HCT116 (cell line): ENCODE measurements at regions not wholly inside any gene's neighbourhood (a gene's known extent, or its start where the extent isn't known, plus 50 kb on each side); places are given as distances from the start of the nearest gene placed in this dataset.

Source experiments
- ATAC-seq: fragments of 200-7000 bp; cut with Tn5 transposase; 2 replicates; pipeline ENCODE4 v1.9.1; 2020; ENCODE audit warnings: mild to moderate bottlenecking, moderate library complexity
- BruUV-seq: library from RNA; stranded (reverse); fragments of 400-500 nt; replicated peaks from 2 replicates; lab custom pipeline; 2021; lab: Mats Ljungman, UMichigan
- CTCF ChIA-PET: fragments of 300-600 bp; sonication (Branson Sonifier 250); formaldehyde crosslinking; loops from one replicate; lab custom pipeline; 2021; ENCODE audit warnings: antibody characterized with exemption; lab: Charles Lee
- POLR2A ChIA-PET: fragments of 300-600, 350-600 bp; sonication (Branson Sonifier 250); formaldehyde crosslinking; loops from one replicate; lab custom pipeline; 2021; ENCODE audit warnings: antibody characterized with exemption; lab: Charles Lee
- RAD21 ChIA-PET, 2 experiments: fragments of 300-600 bp; sonication (Branson Sonifier 250); formaldehyde crosslinking; loops; one replicate each; lab custom pipeline; 2023; ENCODE audit warnings: low total read pairs in 2 of 2; ENCODE audit not compliant: uncharacterized antibody in 2 of 2, unreplicated experiment in 2 of 2, low non-redundant PET in 1 of 2; lab: Charles Lee
- DNase-seq: peaks from one replicate; pipeline ENCODE4 v3.0.0-alpha.2; 2010; ENCODE audit warnings: low read depth, low spot score
- H2AFZ ChIP-seq: fragments of 200-600 bp; shearing (Covaris generic), sonication (generic); 2 replicates; pipeline ENCODE4 v1.6.1; 2017; ENCODE audit warnings: low read depth, mixed run types, mixed read lengths, antibody characterized with exemption, low read length; ENCODE audit not compliant: poor library complexity, severe bottlenecking
- H3K27ac ChIP-seq: 2 replicates; pipeline ENCODE4 v1.5.1; 2012; ENCODE audit warnings: low read depth, low read length
- H3K27me3 ChIP-seq: fragments of 200-600 bp; sonication (generic); 2 replicates; pipeline ENCODE4 v1.6.1; 2016; ENCODE audit warnings: mixed run types, low read length, mixed read lengths; ENCODE audit not compliant: insufficient read depth
- H3K36me3 ChIP-seq, 2 experiments: fragments of 200-500 bp in 1 of 2; fragments of 200-600 bp in 1 of 2; sonication (Bioruptor generic) in 1 of 2; sonication (generic) in 1 of 2; 2 replicates each; pipeline versions ENCODE4 v1.5.1 to v1.6.1; 2014 to 2016; ENCODE audit warnings: low read length in 2 of 2, inconsistent platforms in 1 of 2, mixed read lengths in 1 of 2, mixed run types in 1 of 2; ENCODE audit not compliant: insufficient read depth in 2 of 2, control insufficient read depth in 1 of 2
- H3K4me1 ChIP-seq, 2 experiments: fragments of 200-600 bp in 1 of 2; sonication (generic) in 1 of 2; 2 replicates each; pipeline versions ENCODE4 v1.5.1 to v1.6.1; 2012 to 2017; ENCODE audit warnings: low read length in 2 of 2, inconsistent platforms in 1 of 2, mild to moderate bottlenecking in 1 of 2, mixed read lengths in 1 of 2, mixed run types in 1 of 2, moderate library complexity in 1 of 2; ENCODE audit not compliant: insufficient read depth in 2 of 2, control insufficient read depth in 1 of 2
- H3K4me2 ChIP-seq: fragments of 200-600 bp; sonication (generic); 2 replicates; pipeline ENCODE4 v1.6.1; 2017; ENCODE audit warnings: mixed run types, low read length, mixed read lengths
- H3K4me3 ChIP-seq, 2 experiments: fragments of 200-600 bp in 1 of 2; sonication (generic) in 1 of 2; replicated peaks in 1 of 2; 2 replicates each; pipeline ENCODE4 v1.5.1; 2011 to 2016; ENCODE audit warnings: low read length in 2 of 2, control low read depth in 1 of 2, low read depth in 1 of 2, mild to moderate bottlenecking in 1 of 2, mixed read lengths in 1 of 2, mixed run types in 1 of 2
- H3K79me2 ChIP-seq: fragments of 200-600 bp; sonication (generic); 2 replicates; pipeline ENCODE4 v1.6.1; 2017; ENCODE audit warnings: mild to moderate bottlenecking, mixed run types, low read length, moderate library complexity, mixed read lengths; ENCODE audit not compliant: insufficient read depth
- H3K9ac ChIP-seq: fragments of 200-600 bp; sonication (generic); 2 replicates; pipeline ENCODE4 v1.6.1; 2016; ENCODE audit warnings: low read length, mixed read lengths
- H3K9me2 ChIP-seq: fragments of 200-600 bp; sonication (generic), shearing (Covaris generic); 2 replicates; pipeline ENCODE4 v1.6.1; 2017; ENCODE audit warnings: mixed run types, mild to moderate bottlenecking, moderate library complexity; ENCODE audit not compliant: insufficient read depth
- H3K9me3 ChIP-seq, 2 experiments: fragments of 200-500 bp in 1 of 2; fragments of 200-600 bp in 1 of 2; sonication (Bioruptor generic) in 1 of 2; sonication (generic) in 1 of 2; 2 replicates each; pipeline ENCODE4 v1.6.1; 2014 to 2017; ENCODE audit warnings: low read length in 2 of 2, mixed read lengths in 2 of 2, inconsistent platforms in 1 of 2, low read depth in 1 of 2, mild to moderate bottlenecking in 1 of 2, mixed run types in 1 of 2, moderate library complexity in 1 of 2; ENCODE audit not compliant: control insufficient read depth in 1 of 2, insufficient read depth in 1 of 2
- H4K20me1 ChIP-seq: fragments of 200-600 bp; sonication (generic), shearing (Covaris generic); 2 replicates; pipeline ENCODE4 v1.6.1; 2017; ENCODE audit warnings: mixed run types, mild to moderate bottlenecking, moderate library complexity; ENCODE audit not compliant: insufficient read depth
- EZH2phosphoT487 ChIP-seq: fragments of 200-600 bp; IDR thresholded peaks from 2 replicates; pipeline ENCODE4 v1.6.1; 2018; ENCODE audit warnings: antibody characterized with exemption, borderline replicate concordance
- MAX ChIP-seq: IDR thresholded peaks from 2 replicates; pipeline ENCODE4 v1.6.1; 2012
- POLR2AphosphoS5 ChIP-seq: IDR thresholded peaks from 2 replicates; pipeline ENCODE4 v1.6.1; 2011; ENCODE audit warnings: mild to moderate bottlenecking, low read depth, low read length, moderate library complexity
- RAD21 ChIP-seq: IDR thresholded peaks from 2 replicates; pipeline ENCODE4 v1.6.1; 2012; ENCODE audit warnings: low read depth, mild to moderate bottlenecking
- REST ChIP-seq: IDR thresholded peaks from 2 replicates; pipeline ENCODE4 v1.6.1; 2012; ENCODE audit warnings: low read depth
- SIN3A ChIP-seq: IDR thresholded peaks from 2 replicates; pipeline ENCODE4 v1.6.1; 2012; ENCODE audit warnings: low read depth
- SRF ChIP-seq: IDR thresholded peaks from 2 replicates; pipeline ENCODE4 v1.6.1; 2012; ENCODE audit warnings: low read depth
- TCF7L2 ChIP-seq: IDR thresholded peaks from 2 replicates; pipeline ENCODE4 v1.7.0; 2011; ENCODE audit warnings: borderline replicate concordance, inconsistent platforms; ENCODE audit not compliant: insufficient read depth, insufficient read length; ENCODE audit errors: extremely low read depth
- ZFX ChIP-seq: fragments of 450-650 bp; IDR thresholded peaks from 2 replicates; pipeline ENCODE4 v1.6.1; 2017
- ZNF274 ChIP-seq: fragments of 200-500 bp; sonication (Bioruptor generic); IDR thresholded peaks from 2 replicates; pipeline ENCODE4 v1.6.1; 2014; ENCODE audit warnings: mild to moderate bottlenecking, low read depth, low read length, inconsistent platforms
- intact Hi-C: fragments of 100-400 bp; cut with micrococcal nuclease; formaldehyde crosslinking; loops from 2 replicates; pipeline ENCODE4 v1.10.0; 2022
- TF ChIP-seq, protein P1 (sequence below): IDR thresholded peaks from 2 replicates; pipeline ENCODE4 v1.6.1; 2011; ENCODE audit warnings: mild to moderate bottlenecking, low read length, moderate library complexity; ENCODE audit not compliant: insufficient replicate concordance; ENCODE audit errors: extremely low read depth

GRCh38 chr5:143533475-143533874, 130.0 kb upstream of the NR3C1 start:
- Histone ChIP-seq H3K27ac (no peak overlapping the region), H3K36me3 (no peaks in the 10 kb centered on the region), H3K9ac (no peak overlapping the region), H3K4me2 (no peak overlapping the region), H4K20me1 (no peaks in the 10 kb centered on the region)
- no TSS peak for BruUV-seq
- TF ChIP-seq REST: no peak
- TF ChIP-seq SIN3A: no peak
- no peak for TF ChIP-seq POLR2AphosphoS5
- TF ChIP-seq SRF: no peak
- no peak for TF ChIP-seq ZFX
- no peak for TF ChIP-seq EZH2phosphoT487
- no peak for TF ChIP-seq RAD21
- TF ChIP-seq TCF7L2: no peak
- TF ChIP-seq, protein P1, sequence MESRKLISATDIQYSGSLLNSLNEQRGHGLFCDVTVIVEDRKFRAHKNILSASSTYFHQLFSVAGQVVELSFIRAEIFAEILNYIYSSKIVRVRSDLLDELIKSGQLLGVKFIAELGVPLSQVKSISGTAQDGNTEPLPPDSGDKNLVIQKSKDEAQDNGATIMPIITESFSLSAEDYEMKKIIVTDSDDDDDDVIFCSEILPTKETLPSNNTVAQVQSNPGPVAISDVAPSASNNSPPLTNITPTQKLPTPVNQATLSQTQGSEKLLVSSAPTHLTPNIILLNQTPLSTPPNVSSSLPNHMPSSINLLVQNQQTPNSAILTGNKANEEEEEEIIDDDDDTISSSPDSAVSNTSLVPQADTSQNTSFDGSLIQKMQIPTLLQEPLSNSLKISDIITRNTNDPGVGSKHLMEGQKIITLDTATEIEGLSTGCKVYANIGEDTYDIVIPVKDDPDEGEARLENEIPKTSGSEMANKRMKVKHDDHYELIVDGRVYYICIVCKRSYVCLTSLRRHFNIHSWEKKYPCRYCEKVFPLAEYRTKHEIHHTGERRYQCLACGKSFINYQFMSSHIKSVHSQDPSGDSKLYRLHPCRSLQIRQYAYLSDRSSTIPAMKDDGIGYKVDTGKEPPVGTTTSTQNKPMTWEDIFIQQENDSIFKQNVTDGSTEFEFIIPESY: no peak
- no peak for TF ChIP-seq ZNF274
- no peak for TF ChIP-seq MAX
- TF ChIP-seq, all 23 proteins: peak for 0
- H3K27me3 ChIP-seq: no peaks in the 10 kb centered on the region
- H2AFZ ChIP-seq: no peak overlapping the region
- no peak for ATAC-seq
- no peaks in the 10 kb centered on the region for H3K9me2 ChIP-seq
- intact Hi-C loops: no loop called here
- CTCF ChIA-PET: no interaction called here
- H3K79me2 ChIP-seq: no peaks in the 10 kb centered on the region
- peaks cover 6 to 13% of the 10 kb centered on the region in 2 experiments; a peak in 3 of 4 replicates for H3K4me1 ChIP-seq
- RAD21 ChIA-PET: no interaction called here
- POLR2A ChIA-PET: no interaction called here
- no peak overlapping the region for H3K4me3 ChIP-seq
- H3K9me3 ChIP-seq: no peaks in the 10 kb centered on the region
- DNase-seq: no peak
